Neural progenitor cell (in vitro differentiated cells): ENCODE measurements at regions not wholly inside any gene's neighbourhood (a gene's known extent, or its start where the extent isn't known, plus 50 kb on each side); places are given as distances from the start of the nearest gene placed in this dataset.

Experiments used
- DNase-seq: peaks from one replicate; pipeline ENCODE4 v3.0.0-alpha.2; 2016; ENCODE audit warnings: low spot score
- H2AFZ ChIP-seq: fragments of 200-600 bp; sonication (generic); replicated peaks from 2 replicates; pipeline ENCODE4 v1.6.1; 2016; ENCODE audit warnings: antibody characterized with exemption
- H3F3A ChIP-seq: fragments of 200-600 bp; sonication (generic); 2 replicates; pipeline ENCODE4 v1.6.1; 2016; ENCODE audit warnings: antibody characterized with exemption, low read depth
- H3K27ac ChIP-seq: fragments of 200-600 bp; sonication (generic); 2 replicates; pipeline ENCODE4 v1.5.1; 2016; ENCODE audit warnings: mild to moderate bottlenecking
- H3K27me3 ChIP-seq: fragments of 200-600 bp; sonication (generic); 2 replicates; pipeline ENCODE4 v1.6.1; 2016; ENCODE audit warnings: mild to moderate bottlenecking, moderate library complexity
- H3K36me3 ChIP-seq: fragments of 200-600 bp; sonication (generic); 2 replicates; pipeline ENCODE4 v1.5.1; 2016
- H3K4me1 ChIP-seq: fragments of 200-600 bp; sonication (generic); 2 replicates; pipeline ENCODE4 v1.6.1; 2016; ENCODE audit warnings: mixed run types
- H3K4me2 ChIP-seq: fragments of 200-600 bp; sonication (generic); 2 replicates; pipeline ENCODE4 v1.6.1; 2016
- H3K4me3 ChIP-seq: fragments of 200-600 bp; sonication (generic); 2 replicates; pipeline ENCODE4 v1.5.1; 2016
- H3K79me2 ChIP-seq: fragments of 200-600 bp; sonication (generic); 2 replicates; pipeline ENCODE4 v1.6.1; 2016; ENCODE audit warnings: low read depth
- H3K9ac ChIP-seq: fragments of 200-600 bp; sonication (generic); 2 replicates; pipeline ENCODE4 v1.6.1; 2016
- H3K9me3 ChIP-seq: fragments of 200-600 bp; sonication (generic); 2 replicates; pipeline ENCODE4 v1.5.1; 2016; ENCODE audit warnings: low read depth
- H4K20me1 ChIP-seq: fragments of 200-600 bp; sonication (generic); 2 replicates; pipeline ENCODE4 v1.6.1; 2016; ENCODE audit warnings: low read depth
- H3K27ac Mint-ChIP-seq: 3 replicates; pipeline ENCODE4 v1.8.0; 2021; ENCODE audit warnings: mixed read lengths
- H3K27me3 Mint-ChIP-seq: 2 replicates; pipeline ENCODE4 v1.8.0; 2022; ENCODE audit warnings: low read depth, mild to moderate bottlenecking, inconsistent platforms, moderate library complexity, mixed read lengths; ENCODE audit not compliant: insufficient read depth
- H3K36me3 Mint-ChIP-seq: 3 replicates; pipeline ENCODE4 v1.8.0; 2021; ENCODE audit warnings: mixed read lengths
- H3K4me1 Mint-ChIP-seq: 3 replicates; pipeline ENCODE4 v1.8.0; 2021; ENCODE audit warnings: mixed read lengths
- H3K4me3 Mint-ChIP-seq: 3 replicates; pipeline ENCODE4 v1.8.0; 2021; ENCODE audit warnings: mild to moderate bottlenecking, moderate library complexity, mixed read lengths
- H3K9me3 Mint-ChIP-seq: 3 replicates; pipeline ENCODE4 v1.8.0; 2020; ENCODE audit warnings: mixed read lengths
- CTCF ChIP-seq: fragments of 200-600 bp; sonication (generic); IDR thresholded peaks from 2 replicates; pipeline ENCODE4 v1.5.1; 2017; ENCODE audit warnings: antibody characterized with exemption, mild to moderate bottlenecking
- EZH2 ChIP-seq: fragments of 200-600 bp; sonication (generic); IDR thresholded peaks from 2 replicates; pipeline ENCODE4 v1.6.1; 2017; ENCODE audit warnings: antibody characterized with exemption, mild to moderate bottlenecking, moderate library complexity
- EZH2phosphoT487 ChIP-seq: fragments of 200-600 bp; sonication (generic); IDR thresholded peaks from 2 replicates; pipeline ENCODE4 v1.6.1; 2017; ENCODE audit warnings: antibody characterized with exemption

DNA sequence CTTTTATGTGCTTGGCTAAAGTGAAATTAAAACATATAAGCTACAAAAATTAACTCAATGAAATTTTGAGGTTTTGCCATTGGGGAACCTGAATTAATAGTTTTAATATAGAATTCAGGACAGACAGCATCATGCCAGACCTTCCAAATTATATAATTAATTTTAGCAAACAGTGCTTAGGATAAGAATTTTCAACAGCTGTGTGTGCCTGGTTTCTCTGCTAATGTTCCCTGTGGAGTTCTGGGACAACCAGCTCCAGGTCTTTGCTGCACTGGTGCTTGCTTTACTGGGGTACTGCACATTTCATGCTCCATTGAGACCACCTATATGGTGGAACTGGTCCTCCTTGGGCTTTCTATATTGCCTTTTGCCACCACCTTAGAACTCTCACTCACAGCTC lies 199.5 kb downstream of the NDFIP2 start:
- no peak for DNase-seq
- no peaks in the 10 kb centered on the region for H3K27me3 ChIP-seq
- H2AFZ ChIP-seq = no peak overlapping the region
- no peaks in the 10 kb centered on the region for H3K79me2 ChIP-seq
- no peak overlapping the region for H3K4me2 ChIP-seq
- H3K4me1 ChIP-seq = no peaks in the 10 kb centered on the region
- Mint-ChIP-seq H3K27me3 (no peaks in the 10 kb centered on the region), H3K4me3 (no peak overlapping the region), H3K4me1 (peaks cover 17% of the 10 kb centered on the region), H3K9me3 (peaks cover 28% of the 10 kb centered on the region), H3K36me3 (peaks cover 11% of the 10 kb centered on the region), H3K27ac (no peak overlapping the region)
- no peak overlapping the region for H3K9ac ChIP-seq
- H3F3A ChIP-seq = no peaks in the 10 kb centered on the region
- H3K4me3 ChIP-seq = no peak overlapping the region
- TF ChIP-seq EZH2phosphoT487 (no peak), EZH2 (no peak), CTCF (no peak)
- no peaks in the 10 kb centered on the region for H3K9me3 ChIP-seq
- no peaks in the 10 kb centered on the region for H4K20me1 ChIP-seq
- no peaks in the 10 kb centered on the region for H3K36me3 ChIP-seq
- H3K27ac ChIP-seq = no peak overlapping the region

- Histone ChIP-seq H3K4me1 (no peaks in the 10 kb centered on the region), H2AFZ (no peak overlapping the region), H3K27ac (no peak overlapping the region), H3F3A (no peaks in the 10 kb centered on the region), H3K79me2 (no peaks in the 10 kb centered on the region), H3K9me3 (no peaks in the 10 kb centered on the region), H3K27me3 (no peaks in the 10 kb centered on the region), H4K20me1 (no peaks in the 10 kb centered on the region), H3K4me3 (no peak overlapping the region), H3K36me3 (no peaks in the 10 kb centered on the region), H3K9ac (no peak overlapping the region), H3K4me2 (no peak overlapping the region)
- Mint-ChIP-seq H3K4me1 (peaks cover 23% of the 10 kb centered on the region), H3K4me3 (no peak overlapping the region), H3K36me3 (peaks cover 8% of the 10 kb centered on the region), H3K27me3 (no peaks in the 10 kb centered on the region), H3K27ac (no peak overlapping the region), H3K9me3 (peaks cover 24% of the 10 kb centered on the region)
- TF ChIP-seq EZH2phosphoT487 = no peak
- TF ChIP-seq EZH2 = no peak
- peak; percentile 93 for TF ChIP-seq CTCF
- peak; percentile 87 for DNase-seq
These were observed 198.4 kb downstream of the NDFIP2 start for GRCh38 chr13:79679334-79679733.

DNA sequence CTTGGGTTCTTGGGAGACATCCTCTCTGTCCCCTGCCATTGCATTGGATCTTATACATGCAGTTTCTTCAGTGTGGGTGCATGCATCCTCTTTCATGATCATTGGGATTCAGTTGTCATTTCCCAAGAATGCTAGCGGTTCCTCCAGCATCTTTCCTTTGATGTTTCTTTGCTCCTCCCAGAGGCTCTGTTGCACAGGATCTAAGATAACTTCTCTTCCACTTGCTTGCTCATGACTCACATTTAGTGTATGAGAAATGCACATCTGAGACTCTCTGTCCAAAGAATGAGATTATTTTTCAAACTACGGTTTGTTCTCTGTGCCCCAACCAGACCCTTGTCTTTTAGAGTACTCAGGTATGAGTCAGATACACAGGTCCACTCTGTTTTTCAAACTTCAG lies 197.1 kb downstream of the NDFIP2 start:
- H3K4me1 Mint-ChIP-seq = peaks cover 34% of the 10 kb centered on the region
- H3K4me2 ChIP-seq = no peak overlapping the region

More for the DNA sequence above, 197.1 kb downstream of the NDFIP2 start:
- Mint-ChIP-seq H3K27ac (no peak overlapping the region), H3K27me3 (no peaks in the 10 kb centered on the region), H3K9me3 (peaks cover 17% of the 10 kb centered on the region), H3K36me3 (peaks cover 8% of the 10 kb centered on the region), H3K4me3 (no peak overlapping the region)
- H3F3A ChIP-seq = no peaks in the 10 kb centered on the region
- H3K4me3 ChIP-seq = no peak overlapping the region
- H3K4me1 ChIP-seq = no peaks in the 10 kb centered on the region
- TF ChIP-seq EZH2 (no peak), EZH2phosphoT487 (no peak), CTCF (no peak)
- H3K36me3 ChIP-seq = no peaks in the 10 kb centered on the region
- no peak overlapping the region for H2AFZ ChIP-seq
- no peaks in the 10 kb centered on the region for H3K9me3 ChIP-seq
- no peaks in the 10 kb centered on the region for H4K20me1 ChIP-seq
- no peak overlapping the region for H3K27ac ChIP-seq
- no peaks in the 10 kb centered on the region for H3K79me2 ChIP-seq
- no peak for DNase-seq
- no peak overlapping the region for H3K9ac ChIP-seq
- no peaks in the 10 kb centered on the region for H3K27me3 ChIP-seq
